ENCODE measurements at regions not wholly inside any gene's neighbourhood (a gene's known extent, or its start where the extent isn't known, plus 50 kb on each side); places are given as distances from the start of the nearest gene placed in this dataset.

- no peak for DNase-seq (ENCODE audit: low read depth)
- H3K4me3 ChIP-seq (ENCODE audit: control insufficient read depth, low read depth, low read length): no peak overlapping the region
- no peak for TF ChIP-seq CTCF (conservative IDR thresholded peaks at IDR 0.05; ENCODE audit: control insufficient read depth, insufficient read depth, low read depth, low read length)
Observed at GRCh38 chrX:104430072-104430741, 135.8 kb upstream of the IL1RAPL2 start.

- TF ChIP-seq CTCF (conservative IDR thresholded peaks at IDR 0.05; ENCODE audit: control insufficient read depth, insufficient read depth, low read depth, low read length): no peak
- H3K4me3 ChIP-seq (ENCODE audit: control insufficient read depth, low read depth, low read length): no peak overlapping the region
- DNase-seq (ENCODE audit: low read depth): no peak
Observed at GRCh38 chrX:104428231-104428630, 137.8 kb upstream of the IL1RAPL2 start.

DNA sequence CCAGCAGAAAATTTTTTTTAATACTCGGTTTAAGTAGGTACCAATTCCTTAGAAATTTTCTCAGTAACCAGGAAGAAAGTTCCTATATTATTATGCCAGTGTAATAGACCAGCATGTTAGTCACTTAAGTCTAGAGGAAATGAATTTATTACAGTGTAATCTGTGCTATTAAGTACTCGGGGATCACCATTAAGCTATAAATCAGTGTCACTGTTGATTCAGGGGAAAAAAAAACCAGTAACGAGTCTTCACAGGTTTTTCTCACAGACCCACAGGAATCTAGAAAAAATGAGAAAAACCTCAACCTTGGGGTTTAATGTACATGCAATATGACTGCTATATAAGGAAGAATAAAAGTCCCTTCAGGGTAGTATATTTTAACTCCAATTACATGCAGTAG, 138.3 kb upstream of the IL1RAPL2 start:
- H3K4me3 ChIP-seq (ENCODE audit: control insufficient read depth, low read depth, low read length): no peak overlapping the region
- no peak for DNase-seq (ENCODE audit: low read depth)
- TF ChIP-seq CTCF (conservative IDR thresholded peaks at IDR 0.05; ENCODE audit: control insufficient read depth, insufficient read depth, low read depth, low read length): no peak

DNA sequence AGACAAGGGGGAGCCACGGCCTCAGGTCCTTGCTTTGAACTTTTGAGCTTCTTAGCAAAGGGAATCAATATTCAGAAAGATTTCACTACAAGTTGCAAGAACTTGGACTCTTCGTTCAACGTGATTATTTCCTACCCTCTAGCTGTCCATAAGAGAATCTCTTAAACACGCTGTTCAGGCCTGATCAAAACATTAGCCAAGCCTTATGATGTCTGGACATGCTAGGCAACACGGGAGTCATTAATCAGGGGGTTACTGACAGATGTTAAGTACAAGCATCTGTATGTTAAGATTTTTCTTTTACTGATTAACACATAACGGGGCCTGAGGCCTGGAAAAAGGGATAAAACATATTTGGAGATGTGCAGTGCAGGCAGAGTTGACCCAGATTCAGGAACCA, 138.9 kb upstream of the IL1RAPL2 start:
- TF ChIP-seq CTCF (conservative IDR thresholded peaks at IDR 0.05; ENCODE audit: control insufficient read depth, insufficient read depth, low read depth, low read length): no peak
- H3K4me3 ChIP-seq (ENCODE audit: control insufficient read depth, low read depth, low read length): no peak overlapping the region
- DNase-seq (ENCODE audit: low read depth): no peak

DNA sequence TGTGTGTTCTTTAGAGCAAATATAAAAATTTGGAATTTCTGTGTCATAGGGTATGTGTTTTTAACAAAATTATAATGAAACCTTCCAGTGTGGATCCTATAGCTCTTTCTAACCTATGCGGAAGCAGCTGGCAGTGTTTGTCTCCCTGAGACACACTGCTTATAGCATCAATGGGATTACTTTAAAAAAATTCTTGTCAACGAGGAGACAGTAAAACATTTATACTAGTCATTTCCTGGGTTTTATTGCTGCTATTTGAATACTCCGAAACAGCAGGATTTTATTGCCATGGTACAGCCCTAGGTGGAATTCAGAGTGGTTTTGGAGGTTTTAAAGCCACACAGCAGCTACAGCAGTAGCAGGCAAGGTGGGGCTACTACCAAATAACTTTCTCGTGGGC, 145.1 kb upstream of the IL1RAPL2 start:
- no peak for TF ChIP-seq CTCF (conservative IDR thresholded peaks at IDR 0.05; ENCODE audit: control insufficient read depth, insufficient read depth, low read depth, low read length)
- no peak for DNase-seq (ENCODE audit: low read depth)
- no peak overlapping the region for H3K4me3 ChIP-seq (ENCODE audit: control insufficient read depth, low read depth, low read length)

DNA sequence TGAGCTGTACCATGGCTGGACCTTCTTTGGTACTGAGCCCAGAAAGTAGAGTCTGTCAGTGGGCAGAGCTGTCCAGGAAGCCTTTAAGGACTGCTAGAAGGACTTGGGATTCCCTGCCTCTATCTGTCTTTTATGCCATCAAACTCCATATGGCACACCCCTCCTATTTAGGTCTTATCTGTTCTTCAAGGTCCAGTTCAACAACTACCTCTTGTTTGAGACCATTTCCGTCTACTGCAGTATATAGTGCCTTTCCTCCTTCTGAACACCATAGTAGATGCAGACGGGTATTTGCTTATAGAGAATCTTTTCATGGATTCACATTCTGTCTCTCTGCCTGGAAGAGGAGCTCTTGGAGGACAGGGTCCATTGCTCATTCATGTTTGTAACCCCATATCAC, 146.1 kb upstream of the IL1RAPL2 start:
- H3K4me3 ChIP-seq (ENCODE audit: control insufficient read depth, low read depth, low read length): no peak overlapping the region
- no peak for DNase-seq (ENCODE audit: low read depth)
- no peak for TF ChIP-seq CTCF (conservative IDR thresholded peaks at IDR 0.05; ENCODE audit: control insufficient read depth, insufficient read depth, low read depth, low read length)

- H3K4me3 ChIP-seq (ENCODE audit: control insufficient read depth, low read depth, low read length): no peak overlapping the region
- no peak for TF ChIP-seq CTCF (conservative IDR thresholded peaks at IDR 0.05; ENCODE audit: control insufficient read depth, insufficient read depth, low read depth, low read length)
- DNase-seq (ENCODE audit: low read depth): no peak
Observed at GRCh38 chrX:104419211-104419610, 146.8 kb upstream of the IL1RAPL2 start.

Measured in fibroblast of mammary gland (primary cell).